Astrocyte of the cerebellum (primary cell): ENCODE measurements at regions not wholly inside any gene's neighbourhood (a gene's known extent, or its start where the extent isn't known, plus 50 kb on each side); places are given as distances from the start of the nearest gene placed in this dataset.
"Not testable (repeated sequence)": the region's sequence is repeated elsewhere in the genome, so short reads cannot be mapped to it uniquely, and the experiment has no call there.

Experiments used
- DNase-seq: peaks from one replicate; pipeline ENCODE4 v3.0.0-alpha.2; 2011; ENCODE audit warnings: low read depth
- H3K4me3 ChIP-seq: 2 replicates; pipeline ENCODE4 v1.5.1; 2011; ENCODE audit warnings: mild to moderate bottlenecking, low read depth, low read length, moderate library complexity
- CTCF ChIP-seq: IDR thresholded peaks from 2 replicates; pipeline ENCODE4 v1.5.1; 2012; ENCODE audit warnings: low read length, low read depth, moderate library complexity, mild to moderate bottlenecking; ENCODE audit errors: missing control alignments
- in situ Hi-C: cut with HindIII; loops from 2 replicates; pipeline ENCODE4 v1.10.0; 2017; ENCODE audit warnings: low sequenced_read_pairs

- no peak for TF ChIP-seq CTCF
- H3K4me3 ChIP-seq: no peak overlapping the region
- in situ Hi-C loops: no loop called here
- DNase-seq: no peak
These were observed 843.0 kb upstream of the ATXN8OS start for GRCh38 chr13:69264362-69265334.

- DNase-seq: no peak
- H3K4me3 ChIP-seq: no peak overlapping the region
- TF ChIP-seq CTCF: no peak
- in situ Hi-C loops: no loop called here
These were observed 864.3 kb upstream of the ATXN8OS start for GRCh38 chr13:69243366-69243765.

- no peak for TF ChIP-seq CTCF
- in situ Hi-C loops: no loop called here
These were observed 873.5 kb upstream of the ATXN8OS start for GRCh38 chr13:69234171-69234570.

DNA sequence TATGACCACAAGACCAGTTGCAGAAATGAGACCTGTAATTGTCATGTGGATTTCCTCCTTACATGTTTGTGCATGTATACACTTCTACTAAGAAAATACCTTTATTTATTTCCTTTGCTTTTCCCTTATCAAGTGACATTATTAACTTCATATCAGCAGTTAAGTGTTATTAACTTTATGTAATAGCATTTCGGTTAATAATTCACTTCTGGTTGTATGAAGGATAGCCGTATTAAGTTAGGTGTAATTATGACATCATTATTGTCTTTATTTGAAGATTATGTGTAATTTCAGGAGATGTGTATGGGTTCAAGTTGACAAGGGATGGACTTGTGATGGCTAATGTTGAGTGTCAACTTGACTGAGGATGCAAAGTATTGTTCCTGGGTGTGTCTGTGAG is 881.2 kb upstream of the ATXN8OS start:
- no peak for DNase-seq
- H3K4me3 ChIP-seq: no peak overlapping the region
- TF ChIP-seq CTCF: no peak
- in situ Hi-C loops: no loop called here

More at GRCh38 chr13:69234171-69234570, 873.5 kb upstream of the ATXN8OS start:
- DNase-seq: no peak
- no peak overlapping the region for H3K4me3 ChIP-seq

DNA sequence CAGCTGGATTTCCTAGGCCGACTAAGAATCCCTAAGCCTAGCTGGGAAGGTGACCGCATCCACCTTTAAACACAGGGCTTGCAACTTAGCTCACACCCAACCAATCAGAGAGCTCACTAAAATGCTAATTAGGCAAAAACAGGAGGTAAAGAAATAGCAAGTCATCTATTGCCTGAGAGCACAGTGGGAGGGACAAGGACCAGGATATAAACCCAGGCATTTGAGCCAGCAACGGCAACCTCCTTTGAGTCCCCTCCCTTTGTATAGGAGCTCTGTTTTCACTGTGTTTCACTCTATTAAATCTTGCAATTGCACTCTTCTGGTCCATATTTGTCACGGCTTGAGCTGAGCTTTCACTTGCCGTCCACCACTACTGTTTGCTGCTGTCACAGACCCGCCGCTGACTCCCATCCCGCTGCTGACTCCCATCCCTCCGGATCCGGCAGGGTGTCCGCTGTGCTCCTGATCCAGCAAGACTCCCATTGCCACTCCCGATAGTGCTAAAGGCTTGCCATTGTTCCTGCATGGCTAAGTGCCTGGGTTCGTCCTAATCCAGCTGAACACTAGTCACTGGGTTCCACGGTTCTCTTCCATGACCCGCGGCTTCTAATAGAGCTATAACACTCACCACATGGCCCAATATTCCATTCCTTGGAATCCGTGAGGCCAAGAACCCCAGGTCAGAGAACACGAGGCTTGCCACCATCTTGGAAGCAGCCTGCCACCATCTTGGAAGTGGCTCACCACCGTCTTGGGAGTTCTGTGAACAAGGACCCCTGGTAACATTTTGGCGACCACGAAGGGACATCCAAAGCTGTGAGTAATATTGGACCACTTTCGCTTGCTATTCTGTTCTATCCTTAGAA is 885.8 kb upstream of the ATXN8OS start:
- in situ Hi-C loops, DNase-seq, H3K4me3 ChIP-seq: not testable (repeated sequence)

GRCh38 chr13:69213396-69213795 is 894.2 kb upstream of the ATXN8OS start:
- no peak for DNase-seq
- H3K4me3 ChIP-seq: no peak overlapping the region
- TF ChIP-seq CTCF: no peak
- in situ Hi-C loops: no loop called here

GRCh38 chr13:69204620-69205019 is 903.0 kb upstream of the ATXN8OS start:
- H3K4me3 ChIP-seq: no peak overlapping the region
- no peak for DNase-seq
- in situ Hi-C loops: no loop called here
- TF ChIP-seq CTCF: no peak
